Activated naive CD4-positive, alpha-beta T cell treated with anti-CD3 and anti-CD28 coated beads, Interleukin-2, amount 10 ng/mL, durations not matched to agents 7 days and 5 days (primary cell): ENCODE measurements at regions not wholly inside any gene's neighbourhood (a gene's known extent, or its start where the extent isn't known, plus 50 kb on each side); places are given as distances from the start of the nearest gene placed in this dataset.

Experiments
- CTCF ChIA-PET: fragments of 350-600 bp; sonication (Branson Sonifier 250); formaldehyde crosslinking; loops from one replicate; lab custom pipeline; 2021; ENCODE audit warnings: antibody characterized with exemption; lab: Charles Lee
- DNase-seq: peaks from one replicate; pipeline ENCODE4 v3.0.0-alpha.2; 2020
- H3K27ac Mint-ChIP-seq: one replicate; pipeline ENCODE4 v1.8.0; 2021; ENCODE audit warnings: mild to moderate bottlenecking, moderate library complexity, mixed read lengths
- H3K27me3 Mint-ChIP-seq: one replicate; pipeline ENCODE4 v1.8.0; 2021; ENCODE audit warnings: mild to moderate bottlenecking, mixed read lengths
- H3K36me3 Mint-ChIP-seq: one replicate; pipeline ENCODE4 v1.8.0; 2021; ENCODE audit warnings: mixed read lengths
- H3K4me1 Mint-ChIP-seq: one replicate; pipeline ENCODE4 v1.8.0; 2021; ENCODE audit warnings: mixed read lengths
- H3K4me3 Mint-ChIP-seq: one replicate; pipeline ENCODE4 v1.8.0; 2021; ENCODE audit warnings: mild to moderate bottlenecking, moderate library complexity, mixed read lengths
- H3K9me3 Mint-ChIP-seq: one replicate; pipeline ENCODE4 v1.8.0; 2021; ENCODE audit warnings: mixed read lengths

DNA sequence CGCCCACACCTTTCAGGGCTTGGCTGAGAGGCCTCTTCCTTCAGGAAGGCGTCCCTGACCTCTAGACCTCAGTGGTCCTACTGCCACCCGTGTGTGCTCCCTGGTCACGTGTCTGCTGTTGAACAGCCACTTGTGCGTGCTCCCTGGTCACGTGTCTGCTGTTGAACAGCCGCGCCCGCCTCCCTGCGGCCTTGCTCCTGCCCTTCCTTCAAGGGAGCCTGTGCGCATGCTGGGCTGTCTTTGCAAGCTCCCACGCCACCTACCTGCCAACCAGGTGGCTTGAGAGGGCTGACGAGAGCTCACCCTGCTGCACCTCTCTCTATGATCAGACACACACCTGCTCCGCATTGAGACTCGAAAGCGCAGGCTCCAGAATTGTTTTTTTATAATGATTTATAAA is 179.3 kb downstream of the BMP7 start:
- H3K9me3 Mint-ChIP-seq: peaks cover 4% of the 10 kb centered on the region
- DNase-seq: no peak
- H3K4me1 Mint-ChIP-seq: peaks cover under 1% of the 10 kb centered on the region
- peaks cover 8% of the 10 kb centered on the region for H3K27me3 Mint-ChIP-seq
- H3K36me3 Mint-ChIP-seq: no peaks in the 10 kb centered on the region
- H3K27ac Mint-ChIP-seq: no peak overlapping the region
- H3K4me3 Mint-ChIP-seq: no peak overlapping the region
- CTCF ChIA-PET: interaction anchor here (0.9 to 1.0 kb wide), 2 partner anchors 258 to 260 kb away, joined by 3 to 5 read pairs; no protein-coding TSS in a partner anchor

DNA sequence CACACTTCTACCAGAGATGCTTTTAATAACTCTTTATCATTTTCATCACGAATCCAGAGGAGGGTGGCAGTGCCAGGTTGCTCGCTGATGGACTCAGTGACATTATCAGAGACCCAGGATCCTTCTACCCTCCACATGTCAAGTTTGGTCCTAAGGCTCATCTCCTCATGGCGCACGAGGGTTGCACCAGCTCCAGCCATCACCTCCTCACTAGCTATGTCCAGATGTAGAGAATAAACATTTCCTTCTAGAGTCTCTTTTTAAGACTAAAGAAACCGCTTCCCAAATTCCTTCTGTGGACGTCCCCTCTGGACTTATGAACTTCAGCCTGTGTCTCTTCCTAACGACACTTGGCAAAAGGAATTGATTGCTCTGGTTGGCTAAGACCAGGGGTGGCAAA is 178.7 kb downstream of the BMP7 start:
- no peaks in the 10 kb centered on the region for H3K36me3 Mint-ChIP-seq
- H3K27ac Mint-ChIP-seq: no peak overlapping the region
- peaks cover 4% of the 10 kb centered on the region for H3K9me3 Mint-ChIP-seq
- CTCF ChIA-PET: interaction anchor here (0.9 kb wide), 1 partner anchor 258 kb away, joined by 5 read pairs; no protein-coding TSS in a partner anchor
- DNase-seq: no peak
- peaks cover 2% of the 10 kb centered on the region for H3K4me1 Mint-ChIP-seq
- no peak overlapping the region for H3K4me3 Mint-ChIP-seq
- H3K27me3 Mint-ChIP-seq: peaks cover 8% of the 10 kb centered on the region

GRCh38 chr20:57088436-57088835 is 178.0 kb downstream of the BMP7 start:
- H3K4me3 Mint-ChIP-seq: no peak overlapping the region
- no peaks in the 10 kb centered on the region for H3K36me3 Mint-ChIP-seq
- no peaks in the 10 kb centered on the region for H3K9me3 Mint-ChIP-seq
- DNase-seq: no peak
- H3K27ac Mint-ChIP-seq: no peak overlapping the region
- H3K27me3 Mint-ChIP-seq: peaks cover 8% of the 10 kb centered on the region
- CTCF ChIA-PET: no interaction called here
- peaks cover 2% of the 10 kb centered on the region for H3K4me1 Mint-ChIP-seq

DNA sequence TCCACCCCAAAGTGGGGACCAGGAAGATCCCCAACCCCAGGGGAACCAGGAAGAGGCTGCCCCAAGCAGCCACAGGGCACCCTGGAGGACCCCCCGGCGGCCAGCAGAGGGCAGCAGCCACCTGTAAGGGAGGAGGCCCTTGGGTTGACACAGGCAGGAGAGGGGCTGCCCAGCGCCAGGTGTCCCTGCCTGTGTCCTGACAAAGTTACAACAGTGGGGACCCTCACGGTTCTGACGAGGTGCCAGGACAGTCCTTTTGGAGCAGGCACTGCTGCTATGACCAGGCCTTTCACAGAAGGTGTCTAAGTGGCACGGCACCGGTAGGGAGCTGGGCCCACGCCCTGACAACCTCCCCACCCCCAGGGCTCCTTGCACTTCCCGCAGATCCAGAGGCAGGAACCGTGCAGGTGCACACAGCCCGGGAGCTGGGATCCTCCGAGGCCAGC is 176.7 kb downstream of the BMP7 start:
- no peak overlapping the region for H3K27ac Mint-ChIP-seq
- CTCF ChIA-PET: interaction anchor here (0.6 to 4.7 kb wide), 5 partner anchors 237 to 619 kb away, joined by 3 to 69 read pairs (median 4); partner anchors contain the start of gene SPO11
- H3K4me3 Mint-ChIP-seq: no peak overlapping the region
- no peaks in the 10 kb centered on the region for H3K36me3 Mint-ChIP-seq
- no peaks in the 10 kb centered on the region for H3K9me3 Mint-ChIP-seq
- peaks cover 2% of the 10 kb centered on the region for H3K4me1 Mint-ChIP-seq
- peak; percentile 78 for DNase-seq
- peaks cover 8% of the 10 kb centered on the region for H3K27me3 Mint-ChIP-seq

- Mint-ChIP-seq H3K27ac (no peak overlapping the region), H3K4me3 (no peak overlapping the region), H3K4me1 (peaks cover 2% of the 10 kb centered on the region), H3K27me3 (peaks cover 8% of the 10 kb centered on the region), H3K36me3 (no peaks in the 10 kb centered on the region), H3K9me3 (no peaks in the 10 kb centered on the region)
- CTCF ChIA-PET: interaction anchor here (0.6 to 4.7 kb wide), 6 partner anchors 32 to 617 kb away, joined by 3 to 69 read pairs (median 4); partner anchors contain the start of gene SPO11
- no peak for DNase-seq
These were observed 175.6 kb downstream of the BMP7 start for GRCh38 chr20:57090590-57091560.

DNA sequence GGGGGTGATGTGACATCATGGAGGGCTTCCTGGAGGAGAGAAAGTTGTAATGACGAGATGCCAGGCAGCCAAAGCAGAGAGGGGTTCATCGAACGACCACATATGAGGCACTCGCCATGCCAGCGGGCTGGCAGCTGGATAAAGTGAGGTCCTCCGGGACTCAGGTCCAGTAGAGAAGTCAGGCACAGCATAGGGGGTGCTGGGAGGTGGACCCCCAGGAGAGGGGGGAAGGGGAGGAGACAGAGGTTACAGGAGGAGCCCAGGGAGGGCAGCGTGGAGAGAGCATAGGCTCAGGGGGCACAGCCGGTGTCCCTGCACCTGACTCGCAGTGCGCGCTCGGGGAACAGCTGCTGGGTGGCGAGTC is 174.7 kb downstream of the BMP7 start:
- Mint-ChIP-seq H3K4me1 (peaks cover 2% of the 10 kb centered on the region), H3K36me3 (no peaks in the 10 kb centered on the region), H3K9me3 (no peaks in the 10 kb centered on the region), H3K4me3 (no peak overlapping the region), H3K27ac (no peak overlapping the region), H3K27me3 (peaks cover 11% of the 10 kb centered on the region)
- no peak for DNase-seq
- CTCF ChIA-PET: interaction anchor here (0.9 to 4.7 kb wide), 4 partner anchors 31 to 540 kb away, joined by 3 to 69 read pairs (median 16); partner anchors contain the start of gene SPO11

DNA sequence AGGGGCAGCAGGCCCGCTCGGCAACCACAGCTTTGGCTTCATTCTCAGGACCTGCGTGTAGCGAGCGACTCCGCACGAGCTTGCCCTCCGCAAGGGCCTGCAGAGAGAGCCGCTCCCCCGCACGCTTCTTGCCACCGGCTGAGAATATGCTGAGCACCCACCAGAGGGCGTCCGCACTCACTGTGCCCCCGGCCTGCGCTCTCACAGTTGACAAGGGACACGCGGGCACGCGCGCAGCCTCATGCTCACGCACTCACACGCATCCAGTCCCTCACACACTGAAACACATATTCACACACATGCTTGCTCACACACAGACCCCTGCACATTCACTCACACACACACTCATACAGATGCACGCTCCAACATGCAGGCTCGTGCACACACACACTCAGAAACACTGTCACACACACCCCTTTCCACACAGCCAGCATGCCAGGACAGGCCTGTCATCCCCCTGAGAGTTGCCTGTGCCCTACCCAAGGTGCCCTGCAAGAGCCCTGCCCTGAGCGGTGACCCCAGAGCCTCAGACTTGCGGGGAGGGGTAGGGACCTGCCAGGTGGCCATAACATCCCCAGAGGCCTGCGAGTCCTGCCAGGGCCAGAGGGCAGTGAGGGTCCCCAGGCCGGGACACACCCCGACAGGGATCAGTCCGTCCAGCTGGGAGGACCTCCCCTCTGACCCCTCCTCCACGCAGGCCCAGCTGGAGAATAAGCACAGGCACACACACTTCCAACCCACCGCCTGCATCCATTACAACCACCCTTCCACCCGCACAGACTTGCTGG is 174.1 kb downstream of the BMP7 start:
- Mint-ChIP-seq H3K4me3 (no peak overlapping the region), H3K27ac (no peak overlapping the region), H3K4me1 (peaks cover 2% of the 10 kb centered on the region), H3K36me3 (no peaks in the 10 kb centered on the region), H3K9me3 (no peaks in the 10 kb centered on the region), H3K27me3 (peaks cover 11% of the 10 kb centered on the region)
- CTCF ChIA-PET: interaction anchor here (0.9 to 4.7 kb wide), 4 partner anchors 31 to 540 kb away, joined by 3 to 69 read pairs (median 16); partner anchors contain the start of gene SPO11
- peak; percentile 75 for DNase-seq

GRCh38 chr20:57092900-57093530 is 173.4 kb downstream of the BMP7 start:
- peaks cover 5% of the 10 kb centered on the region for H3K27me3 Mint-ChIP-seq
- peaks cover 2% of the 10 kb centered on the region for H3K4me1 Mint-ChIP-seq
- no peaks in the 10 kb centered on the region for H3K9me3 Mint-ChIP-seq
- CTCF ChIA-PET: interaction anchor here (0.9 to 4.7 kb wide), 2 partner anchors 243 to 254 kb away, joined by 3 to 69 read pairs; no protein-coding TSS in a partner anchor
- DNase-seq: no peak
- H3K36me3 Mint-ChIP-seq: no peaks in the 10 kb centered on the region
- H3K27ac Mint-ChIP-seq: no peak overlapping the region
- no peak overlapping the region for H3K4me3 Mint-ChIP-seq

- Mint-ChIP-seq H3K27me3 (peaks cover 3% of the 10 kb centered on the region), H3K4me1 (peaks cover 2% of the 10 kb centered on the region), H3K9me3 (no peaks in the 10 kb centered on the region), H3K27ac (no peak overlapping the region), H3K4me3 (no peak overlapping the region), H3K36me3 (no peaks in the 10 kb centered on the region)
- CTCF ChIA-PET: interaction anchor here (0.9 to 4.7 kb wide), 2 partner anchors 242 to 253 kb away, joined by 3 to 69 read pairs; no protein-coding TSS in a partner anchor
- no peak for DNase-seq
These were observed 172.7 kb downstream of the BMP7 start for GRCh38 chr20:57093766-57094165.

DNA sequence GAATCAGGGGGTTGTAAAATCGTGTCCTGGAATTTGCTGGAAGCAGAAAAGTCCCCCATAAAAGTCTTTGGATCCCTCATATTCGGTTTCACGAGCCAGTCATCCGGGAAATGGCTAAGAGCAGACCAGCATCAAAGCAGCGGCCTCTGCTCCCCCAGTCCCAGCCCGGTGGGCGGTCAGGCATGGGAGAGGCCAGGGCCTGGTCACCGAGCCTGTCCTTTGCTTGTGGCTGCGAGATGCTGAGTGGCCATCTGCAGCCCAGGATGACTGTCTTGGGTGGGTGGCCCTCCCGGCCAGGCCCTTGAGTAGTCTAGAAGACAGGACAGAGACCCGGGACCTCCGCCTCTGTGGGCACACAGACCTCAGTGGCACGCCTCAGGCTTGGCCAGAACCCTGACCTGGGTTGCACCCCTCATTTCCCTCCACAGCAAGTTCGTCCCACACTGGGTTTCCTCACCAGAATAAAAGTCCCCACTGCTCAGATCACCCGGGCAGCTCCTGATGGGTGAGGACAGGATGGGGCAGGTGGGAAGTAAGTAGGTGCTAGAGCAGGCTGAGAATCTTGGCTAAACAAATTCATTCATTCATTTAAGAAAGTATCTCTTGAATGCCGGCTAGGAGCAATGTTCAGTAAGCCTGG is 172.1 kb downstream of the BMP7 start:
- CTCF ChIA-PET: no interaction called here
- H3K4me1 Mint-ChIP-seq: peaks cover 2% of the 10 kb centered on the region
- H3K9me3 Mint-ChIP-seq: no peaks in the 10 kb centered on the region
- DNase-seq: no peak
- no peaks in the 10 kb centered on the region for H3K36me3 Mint-ChIP-seq
- H3K27me3 Mint-ChIP-seq: peaks cover 3% of the 10 kb centered on the region
- no peak overlapping the region for H3K4me3 Mint-ChIP-seq
- H3K27ac Mint-ChIP-seq: no peak overlapping the region

GRCh38 chr20:57094991-57095390 is 171.4 kb downstream of the BMP7 start:
- no peak for DNase-seq
- CTCF ChIA-PET: interaction anchor here (0.9 kb wide), 2 partner anchors 46 to 252 kb away, joined by 3 read pairs; no protein-coding TSS in a partner anchor
- Mint-ChIP-seq H3K4me3 (no peak overlapping the region), H3K4me1 (peaks cover 2% of the 10 kb centered on the region), H3K9me3 (no peaks in the 10 kb centered on the region), H3K36me3 (no peaks in the 10 kb centered on the region), H3K27me3 (peaks cover 7% of the 10 kb centered on the region), H3K27ac (no peak overlapping the region)

DNA sequence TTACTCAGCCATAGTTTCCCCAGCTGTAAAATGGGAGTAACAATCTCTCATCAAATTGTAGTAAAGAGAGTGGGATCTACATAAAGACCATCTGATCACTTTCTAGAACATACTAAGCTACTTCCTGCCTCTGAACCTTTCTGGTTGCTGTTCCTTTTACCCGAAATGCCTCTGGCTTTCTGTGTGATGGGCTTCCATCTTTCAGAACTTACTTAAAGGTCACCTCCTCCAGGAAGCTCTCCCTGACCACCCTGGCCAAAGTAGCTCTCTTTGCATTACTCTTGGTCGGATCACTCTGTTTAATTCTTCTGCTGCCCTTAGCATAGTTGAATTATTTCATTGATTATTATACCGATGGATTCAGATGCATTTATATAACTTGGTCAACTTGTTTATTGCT is 171.0 kb downstream of the BMP7 start:
- H3K9me3 Mint-ChIP-seq: no peaks in the 10 kb centered on the region
- DNase-seq: no peak
- peaks cover 12% of the 10 kb centered on the region for H3K27me3 Mint-ChIP-seq
- H3K4me1 Mint-ChIP-seq: peaks cover 2% of the 10 kb centered on the region
- no peaks in the 10 kb centered on the region for H3K36me3 Mint-ChIP-seq
- no peak overlapping the region for H3K27ac Mint-ChIP-seq
- H3K4me3 Mint-ChIP-seq: no peak overlapping the region
- CTCF ChIA-PET: interaction anchor here (0.7 to 0.9 kb wide), 3 partner anchors 46 to 450 kb away, joined by 3 read pairs; no protein-coding TSS in a partner anchor
